IPS-NIHi11 (cell line): ENCODE measurements at regions not wholly inside any gene's neighbourhood (a gene's known extent, or its start where the extent isn't known, plus 50 kb on each side); places are given as distances from the start of the nearest gene placed in this dataset.
"Not testable (repeated sequence)": the region's sequence is repeated elsewhere in the genome, so short reads cannot be mapped to it uniquely, and the experiment has no call there.

Source experiments
- DNase-seq: peaks from one replicate; pipeline ENCODE4 v3.0.0; 2012; ENCODE audit warnings: mixed read lengths, low spot score

DNA sequence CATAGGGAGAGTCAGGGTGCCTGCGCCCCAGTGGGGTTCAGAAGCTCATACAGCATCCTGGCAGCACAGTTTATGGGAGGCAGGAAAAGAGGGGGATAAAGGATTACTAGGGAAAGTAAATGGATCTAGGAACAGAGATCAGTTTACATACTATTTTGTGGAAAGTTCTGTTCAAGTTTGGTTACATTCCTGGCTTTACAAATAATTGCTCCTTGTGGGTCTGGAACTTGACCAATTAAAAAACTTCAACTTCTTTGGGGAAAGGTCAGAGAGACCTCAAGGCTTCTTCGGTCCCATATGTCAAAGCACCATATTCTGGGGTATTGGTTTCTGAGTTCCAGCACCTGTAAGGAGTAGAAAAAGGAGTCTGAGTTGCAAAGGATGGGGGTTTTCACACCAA is 64.1 kb downstream of the ZDHHC19 start:
- no peak for DNase-seq

DNA sequence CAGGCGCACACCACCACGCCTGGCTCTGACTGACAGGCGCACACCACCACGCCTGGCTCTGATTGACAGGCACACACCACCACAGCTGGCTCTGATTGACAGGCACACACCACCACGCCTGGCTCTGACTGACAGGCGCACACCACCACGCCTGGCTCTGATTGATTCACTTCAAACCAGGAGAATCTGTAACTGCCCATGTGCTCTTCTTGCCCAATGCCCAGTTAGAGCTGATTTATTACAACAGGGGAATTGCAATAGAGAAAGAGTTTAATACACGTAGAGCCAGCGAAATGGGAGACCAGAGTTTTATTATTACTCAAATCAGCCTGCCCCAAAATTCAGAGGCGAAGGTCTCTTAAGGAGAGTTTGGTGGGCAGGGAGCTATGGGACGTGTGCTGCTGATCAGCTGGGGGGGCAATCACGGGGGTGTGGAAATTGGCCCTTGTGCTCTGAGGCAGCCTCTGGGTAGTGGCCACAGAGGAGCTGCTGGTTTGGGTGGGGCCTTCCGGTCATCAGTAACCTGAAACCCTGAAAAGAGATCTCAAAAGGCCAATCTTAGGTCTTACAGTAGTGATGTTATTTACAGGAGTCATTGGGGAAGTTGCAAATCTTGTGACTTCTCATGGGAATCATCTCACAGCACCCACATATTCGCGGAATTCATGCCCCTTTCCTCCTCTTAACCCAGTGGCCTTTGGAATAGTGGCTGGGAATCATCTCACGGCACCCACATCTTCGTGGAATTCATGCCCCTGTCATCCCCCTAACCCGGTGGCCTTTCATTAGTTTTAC is 63.8 kb upstream of the TFRC start:
- DNase-seq: no peak

DNA sequence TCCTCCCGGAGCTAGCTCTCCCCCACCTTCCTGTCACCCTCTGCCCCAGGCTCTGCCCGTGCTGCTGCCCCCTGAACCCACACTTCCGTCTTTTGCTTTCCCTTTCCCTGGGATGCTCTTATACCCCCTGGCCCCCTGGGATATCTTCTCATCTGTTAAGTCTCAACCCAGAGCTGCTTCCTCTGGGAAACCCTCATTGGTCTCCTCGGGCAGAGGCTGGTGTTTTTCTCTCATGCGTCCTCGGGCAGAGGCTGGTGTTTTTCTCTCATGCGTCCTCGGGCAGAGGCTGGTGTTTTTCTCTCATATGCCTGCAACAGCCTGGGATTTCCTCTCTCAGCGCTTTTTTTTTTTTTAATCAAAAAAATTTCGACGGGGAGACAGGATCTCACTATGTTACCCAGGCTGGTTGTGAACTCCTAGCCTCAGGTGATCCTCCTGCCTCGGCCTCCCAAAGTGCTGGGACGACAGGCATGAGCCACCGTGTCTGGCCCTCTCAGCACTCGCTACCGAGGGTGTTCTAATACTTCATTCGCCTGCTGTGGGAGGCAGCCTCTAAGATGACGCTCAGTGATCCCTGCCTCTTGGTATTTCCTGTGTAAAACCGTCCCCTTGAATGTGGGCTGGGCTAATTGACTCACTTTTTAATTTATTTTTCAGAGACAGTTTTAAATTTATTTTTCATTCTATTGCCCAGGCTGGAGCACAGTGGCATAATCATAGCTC is 62.7 kb upstream of the TFRC start:
- no peak for DNase-seq

DNA sequence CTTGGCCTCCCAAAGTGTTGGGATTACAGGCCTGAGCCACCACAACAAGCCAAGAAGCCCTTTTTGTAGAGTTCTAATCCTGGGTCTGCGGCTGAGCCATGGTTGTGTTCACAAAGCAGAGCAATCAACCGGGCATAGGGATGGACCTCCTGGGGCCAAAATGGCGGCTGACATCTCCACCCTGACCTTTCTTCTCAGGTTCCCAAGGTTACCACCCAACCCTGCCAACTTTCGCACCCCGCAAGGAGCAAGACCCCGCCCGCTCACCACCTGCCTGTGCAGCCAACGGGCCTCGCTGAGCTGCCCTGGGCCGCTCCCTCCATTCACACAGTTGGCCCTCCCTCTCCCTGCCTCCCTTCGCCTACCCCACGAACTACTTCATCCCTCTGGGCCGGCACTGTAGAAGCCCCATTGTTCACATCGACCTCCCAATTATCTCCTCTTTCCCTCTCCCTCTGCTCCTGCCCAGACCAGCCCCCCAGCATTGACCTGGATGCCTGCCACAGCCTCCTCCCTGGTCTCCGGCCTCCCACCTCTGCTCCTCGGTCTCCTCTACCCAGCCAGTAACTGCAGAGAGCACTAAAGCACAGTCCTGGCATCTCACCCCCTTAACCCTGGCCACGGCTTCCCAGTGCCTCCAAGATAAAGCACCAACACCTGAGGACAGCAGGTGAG is 62.0 kb upstream of the TFRC start:
- DNase-seq: no peak

DNA sequence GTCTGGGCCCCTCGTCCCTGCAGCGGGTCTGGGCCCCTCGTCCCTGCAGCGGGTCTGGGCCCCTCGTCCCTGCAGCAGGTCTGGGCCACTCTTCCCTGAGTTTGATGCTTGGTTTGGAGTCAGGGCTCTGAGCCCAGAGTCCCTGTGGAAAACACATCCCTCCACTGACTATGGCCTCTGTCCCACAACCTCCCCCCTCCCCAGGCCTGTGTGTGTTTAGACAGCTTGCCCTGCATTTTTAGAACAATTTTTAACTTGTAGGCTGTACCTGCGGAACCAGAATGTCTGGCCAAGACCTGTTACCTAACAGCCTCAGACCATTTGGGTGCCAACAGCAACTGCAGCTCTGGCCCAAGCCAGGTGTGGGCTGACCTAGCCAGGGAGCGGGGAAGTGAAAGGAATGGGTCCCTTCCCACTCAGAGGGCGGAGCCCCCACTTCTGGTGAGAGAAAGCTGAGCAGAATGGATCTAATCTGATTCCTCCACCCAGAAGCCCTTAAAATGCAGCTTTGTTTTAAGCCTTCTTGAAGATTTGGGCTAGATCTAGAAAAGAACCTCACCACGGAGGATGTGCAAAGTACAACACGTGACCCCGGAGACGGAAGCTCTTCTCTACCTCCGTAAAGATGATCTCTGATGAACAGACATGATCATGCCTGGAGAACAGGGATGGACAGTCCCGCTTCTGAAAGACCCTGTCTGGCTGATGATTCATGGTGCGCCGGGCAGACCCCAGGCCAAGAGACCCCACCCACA is 60.5 kb upstream of the TFRC start:
- DNase-seq: peak; percentile 41

DNA sequence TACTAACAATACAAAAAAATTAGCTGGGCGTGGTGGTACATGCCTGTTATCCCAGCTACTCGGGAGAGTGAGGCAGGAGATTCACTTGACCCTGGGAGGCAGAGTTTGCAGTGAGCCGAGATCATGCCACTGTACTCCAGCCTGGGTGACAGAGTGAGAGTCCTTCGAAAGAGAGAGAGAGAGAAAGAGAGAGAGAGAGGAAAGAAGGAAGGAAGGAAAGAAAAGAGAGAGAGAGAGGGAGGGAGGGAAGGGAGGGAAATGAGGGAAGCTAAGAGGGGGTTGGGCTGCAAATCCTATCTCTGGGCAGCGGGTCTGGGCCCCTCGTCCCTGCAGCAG is 59.9 kb upstream of the TFRC start:
- DNase-seq: no peak

DNA sequence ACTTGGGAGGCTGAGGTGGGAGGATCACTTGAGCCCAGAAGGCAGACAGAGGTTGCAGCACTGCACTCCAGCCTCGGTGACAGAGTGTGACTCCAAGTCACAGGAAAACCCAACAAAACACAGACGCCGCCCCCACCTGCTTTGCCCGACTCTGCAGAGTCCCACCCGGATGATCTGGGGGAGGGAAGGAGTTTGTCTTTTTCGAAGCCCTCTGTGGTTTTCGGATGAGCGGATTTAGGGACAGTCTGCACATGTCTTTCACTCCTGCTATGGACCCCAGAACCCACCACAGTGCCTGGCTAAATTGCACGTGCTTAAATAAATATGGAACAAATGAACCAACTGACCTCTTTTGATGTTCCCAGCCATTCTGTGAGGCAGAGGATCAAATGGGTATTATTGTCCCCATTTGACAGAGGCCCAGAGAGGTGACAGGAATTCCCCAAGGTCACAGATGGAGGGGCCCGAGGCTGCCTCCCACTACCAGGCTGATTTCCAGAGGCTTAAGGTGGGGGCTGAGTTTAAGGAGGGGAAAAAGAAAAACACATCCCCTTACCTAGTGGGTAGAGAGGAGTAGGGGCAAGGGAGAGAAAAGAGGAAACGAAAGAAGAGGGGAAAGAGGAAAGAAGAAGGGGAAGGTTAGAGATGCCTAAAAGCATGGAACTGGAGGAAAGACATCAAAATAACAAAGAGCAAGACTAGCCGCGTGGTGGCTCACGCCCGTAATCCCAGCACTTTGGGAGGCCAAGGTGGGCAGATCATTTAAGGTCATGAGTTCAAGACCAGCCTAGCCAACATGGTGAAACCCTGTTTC is 59.4 kb upstream of the TFRC start:
- DNase-seq: no peak

DNA sequence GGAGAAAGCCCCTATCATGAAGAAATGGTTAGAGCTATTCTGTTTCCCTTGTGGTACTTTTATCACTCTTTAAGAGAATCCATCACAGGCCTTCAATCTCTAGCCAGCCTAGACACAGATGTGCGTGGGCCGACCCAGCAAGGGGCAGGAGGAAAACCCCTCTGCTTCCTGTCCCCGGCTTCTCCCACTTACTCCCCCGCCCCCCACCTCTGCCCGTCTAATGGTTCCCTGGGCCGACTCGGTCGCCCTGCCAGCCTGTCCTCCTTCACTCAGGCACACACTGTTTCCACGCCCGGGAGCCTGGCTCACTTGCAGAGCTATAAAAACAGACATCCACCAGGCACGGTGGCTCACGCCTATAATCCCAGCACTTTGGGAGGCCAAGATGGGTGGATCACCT is 58.3 kb upstream of the TFRC start:
- no peak for DNase-seq

DNA sequence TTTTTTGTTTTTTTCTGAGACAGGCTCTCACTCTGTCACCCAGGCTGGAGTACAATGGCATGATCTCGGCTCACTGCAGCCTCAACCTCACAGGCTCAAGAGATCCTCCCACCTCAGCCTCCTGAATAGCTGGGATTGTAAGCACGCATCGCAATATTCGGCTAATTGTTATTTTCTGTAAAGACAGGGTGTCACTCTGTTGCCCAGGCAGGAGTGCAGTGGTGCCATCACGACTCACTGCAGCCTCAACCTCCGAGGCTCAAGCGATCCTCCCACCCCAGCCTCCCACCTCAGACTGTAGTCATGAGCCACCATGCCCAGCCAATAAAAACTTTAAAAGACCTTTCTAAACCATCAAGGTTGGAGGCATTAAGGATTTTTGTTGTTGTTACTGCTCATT is 57.4 kb upstream of the TFRC start:
- DNase-seq: no peak

DNA sequence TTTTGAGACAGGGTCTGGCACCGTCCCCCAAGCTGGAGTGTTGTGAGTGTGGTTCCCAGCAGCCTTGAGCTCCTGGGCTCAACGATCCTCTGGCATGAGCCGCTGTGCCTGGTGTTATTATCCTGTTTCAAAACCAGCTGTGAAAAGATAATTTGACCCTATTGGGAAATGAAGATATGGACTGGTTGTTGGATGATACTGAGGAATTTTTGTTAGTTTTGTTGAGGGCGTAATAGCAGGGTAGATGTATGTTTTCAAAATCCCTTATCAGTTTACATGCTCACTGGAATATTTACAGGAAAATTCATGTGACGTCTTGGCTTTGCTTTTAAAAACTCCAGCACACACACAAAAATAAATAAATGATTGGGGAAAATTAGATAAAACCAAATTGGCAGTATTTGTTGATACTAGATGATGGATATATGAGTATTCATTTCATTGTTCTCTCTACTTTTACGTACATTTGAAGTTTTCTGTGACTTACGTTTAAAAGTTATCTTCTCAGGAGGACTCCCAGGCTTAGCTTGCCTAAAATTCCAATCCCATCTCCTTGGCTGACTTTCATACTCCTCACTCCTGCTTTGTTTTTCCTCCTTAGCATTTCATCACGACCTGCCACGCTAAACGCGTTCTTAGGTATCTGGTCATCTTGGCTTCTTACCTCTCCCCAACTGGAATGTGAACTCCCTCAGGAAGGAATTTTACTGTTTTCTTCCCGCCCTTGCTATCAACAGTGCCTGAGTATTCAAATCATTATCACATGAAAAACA is 56.8 kb upstream of the TFRC start:
- DNase-seq: no peak

DNA sequence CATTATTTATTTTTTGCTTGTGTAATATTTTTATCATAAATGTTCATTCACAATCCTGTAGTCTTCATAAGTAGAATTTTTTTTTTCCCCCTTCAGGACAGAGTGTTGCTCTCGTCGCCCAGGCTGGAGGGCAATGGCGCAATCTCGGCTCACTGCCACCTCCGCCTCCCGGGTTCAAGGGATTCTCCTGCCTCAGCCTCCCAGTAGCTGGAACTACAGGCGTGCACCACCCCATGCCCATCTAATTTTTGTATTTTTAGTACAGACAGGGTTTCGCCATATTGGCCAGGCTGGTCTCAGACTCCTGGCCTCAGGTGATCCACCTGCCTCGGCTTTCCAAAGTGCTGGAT is 54.7 kb upstream of the TFRC start:
- not testable (repeated sequence) for DNase-seq

DNA sequence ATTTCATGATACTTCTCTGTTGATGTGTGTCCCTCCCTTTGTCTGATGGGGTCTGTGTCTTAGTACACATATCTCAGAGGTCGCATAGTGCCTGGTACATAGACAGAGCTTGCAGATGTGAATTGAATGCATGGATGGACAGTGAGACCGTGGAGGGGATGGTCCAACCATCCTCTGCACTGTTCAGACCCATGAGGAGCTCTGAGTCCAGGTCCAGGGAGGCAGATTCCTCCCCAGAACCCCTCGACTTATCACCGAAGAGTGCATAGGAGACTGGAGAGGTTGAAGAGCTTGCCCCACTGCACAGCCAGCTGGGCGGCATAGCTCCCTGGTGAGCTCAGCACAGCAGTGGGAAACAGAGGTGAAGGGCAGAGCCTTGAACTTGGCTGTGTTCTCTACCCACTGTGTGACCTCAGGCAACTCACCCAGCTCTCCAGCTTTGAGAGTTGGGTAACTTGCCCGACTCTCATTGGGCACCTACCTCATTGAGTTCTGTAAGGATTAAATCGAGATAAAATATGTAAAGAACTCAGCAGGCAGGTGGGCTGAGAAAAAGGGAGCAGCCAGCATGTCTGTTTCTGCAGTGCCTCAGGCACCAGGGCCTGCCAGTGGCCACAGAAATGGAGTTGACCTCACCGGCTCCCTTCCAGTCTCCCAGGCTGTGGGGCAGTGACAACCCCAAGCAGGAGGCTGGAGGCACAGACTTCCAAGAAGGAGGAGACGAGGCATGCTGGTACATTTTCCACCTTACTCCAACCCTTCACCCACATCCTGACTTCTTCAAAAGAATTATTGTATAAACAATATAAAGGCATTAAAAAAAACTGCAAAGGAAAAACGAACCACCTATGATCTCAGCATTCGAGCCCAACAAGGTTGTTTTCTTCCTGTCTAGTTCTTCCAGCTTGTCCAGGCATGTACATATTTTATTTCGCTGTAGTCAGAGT is 54.1 kb upstream of the TFRC start:
- no peak for DNase-seq

DNA sequence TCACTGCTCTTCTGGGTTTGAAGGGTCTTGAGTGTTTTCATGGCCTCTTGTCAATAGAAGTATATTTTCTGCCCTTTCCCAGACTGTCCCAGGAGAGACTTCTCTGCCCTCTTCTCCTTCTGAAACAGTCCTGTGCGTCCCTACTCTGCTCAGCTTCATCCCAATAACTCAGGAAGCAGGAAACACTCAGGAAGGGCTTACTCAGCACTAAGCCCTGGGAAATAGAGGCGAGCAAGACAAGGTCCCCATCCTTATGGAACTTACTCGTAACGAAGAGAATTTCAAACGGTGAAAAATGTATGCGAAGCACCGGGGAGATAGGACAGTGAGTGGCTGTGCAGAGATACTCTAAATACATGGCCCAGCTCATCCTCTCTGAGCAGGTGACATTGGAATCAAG is 52.8 kb upstream of the TFRC start:
- no peak for DNase-seq

DNA sequence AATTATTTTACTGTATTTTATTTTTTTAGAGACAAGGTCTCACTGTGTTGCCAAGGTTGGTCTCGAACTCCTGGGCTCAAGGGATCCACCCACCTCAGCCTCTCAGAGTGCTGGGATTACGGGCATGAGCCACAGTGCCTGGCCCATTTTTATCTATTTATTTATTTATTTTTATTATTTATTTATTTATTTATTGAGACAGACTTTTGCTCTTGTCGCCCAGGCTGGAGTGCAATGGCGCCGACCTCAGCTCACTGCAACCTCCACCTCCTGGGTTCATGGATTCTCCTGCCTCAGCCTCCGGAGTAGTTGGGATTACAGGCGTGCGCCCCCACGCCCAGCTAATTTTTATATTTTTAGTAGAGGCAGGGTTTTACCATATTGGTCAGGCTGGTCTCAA is 52.0 kb upstream of the TFRC start:
- not testable (repeated sequence) for DNase-seq

DNA sequence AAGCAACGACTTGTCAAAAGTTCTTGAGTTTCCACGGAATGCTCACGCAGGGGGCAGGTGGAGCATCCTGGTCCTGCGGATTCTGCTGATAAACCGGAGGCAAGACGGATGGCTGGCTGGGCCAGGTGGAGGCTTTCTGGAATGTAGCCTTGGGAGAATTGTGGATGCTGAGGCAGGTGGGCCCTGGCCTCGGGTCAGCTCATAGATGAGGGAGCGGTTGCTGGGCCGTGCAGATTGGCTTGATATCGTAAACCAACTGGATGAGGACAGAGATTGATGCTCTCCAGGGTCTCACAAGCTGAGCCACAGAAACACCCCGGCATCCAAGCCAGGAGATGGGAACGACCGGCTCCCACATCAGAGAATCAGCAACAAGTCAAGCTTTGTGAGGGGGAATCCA is 50.0 kb upstream of the TFRC start:
- no peak for DNase-seq
